ENCODE measurements at regions not wholly inside any gene's neighbourhood (a gene's known extent, or its start where the extent isn't known, plus 50 kb on each side); places are given as distances from the start of the nearest gene placed in this dataset.

DNA sequence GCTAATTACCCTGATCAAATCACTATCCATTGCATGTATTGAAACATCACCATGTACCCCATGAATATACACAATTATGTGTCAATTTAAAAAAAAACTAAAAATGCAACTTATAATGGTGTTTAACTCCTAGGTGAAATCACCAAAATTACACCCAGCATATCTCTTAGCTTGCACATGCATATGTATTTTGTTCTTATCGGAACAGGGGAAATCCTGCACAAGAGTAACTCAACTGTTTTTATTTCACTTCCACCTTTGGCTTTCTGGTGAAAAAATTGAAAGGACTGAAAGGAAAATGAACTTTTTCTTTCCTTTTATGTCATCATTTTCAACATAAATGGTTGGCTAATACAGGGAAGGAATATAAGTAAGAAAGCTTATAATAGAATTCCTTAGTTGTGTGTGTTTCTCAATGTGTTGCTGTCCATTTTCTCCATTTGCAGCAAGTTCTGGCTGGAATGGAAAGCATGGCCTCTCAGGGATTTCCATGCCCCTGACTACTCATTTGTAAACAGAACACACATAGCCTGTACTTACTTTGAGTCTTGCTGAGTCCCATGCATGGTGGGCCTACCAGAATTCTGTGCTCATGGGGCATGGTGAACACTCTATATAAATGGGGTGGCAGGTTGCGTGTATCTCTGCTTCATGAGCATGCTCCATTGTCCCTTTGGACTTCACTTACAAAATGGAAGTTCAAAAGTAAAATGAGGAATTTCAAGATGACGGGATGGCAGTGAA is 462.0 kb downstream of the HS3ST3B1 start:
- no peak overlapping the region for H3K27ac Mint-ChIP-seq
- no peak for DNase-seq
- no peak overlapping the region for H3K4me3 Mint-ChIP-seq
- Histone ChIP-seq H3K4me3 (ENCODE audit: control insufficient read depth in 1 of 2, extremely low read depth in 1 of 2, low read length in 1 of 2) (no peak overlapping the region), H3K4me1 (ENCODE audit: control insufficient read depth in 1 of 2, extremely low read depth in 1 of 2, insufficient read depth in 2 of 2, low read length in 2 of 2) (no peaks in the 10 kb centered on the region), H3K36me3 (ENCODE audit: control insufficient read depth in 2 of 2, extremely low read depth in 1 of 2, insufficient read depth in 1 of 2, low read length in 1 of 2) (no peaks in the 10 kb centered on the region), H3K27ac (ENCODE audit: low read length) (no peak overlapping the region), H3K27me3 (replicated peaks in 1 of 2; ENCODE audit: control insufficient read depth in 2 of 2, extremely low read depth in 1 of 2, insufficient read depth in 2 of 2, low read length in 1 of 2) (no peaks in the 10 kb centered on the region), H3K9me3 (no peaks in the 10 kb centered on the region)
- 92% methylated on average over 2 of the region's 3 CpGs for WGBS (ENCODE audit: insufficient coverage)
- ChIA-PET POLR2A (no interaction called here), CTCF (no interaction called here)
- H3K4me1 Mint-ChIP-seq: no peaks in the 10 kb centered on the region
- H3K27me3 Mint-ChIP-seq: peaks cover 0 to 7% of the 10 kb centered on the region in 2 donors
- ATAC-seq (replicated peaks in 1 of 4): no peak
- H3K36me3 Mint-ChIP-seq: no peaks in the 10 kb centered on the region
- H3K9me3 Mint-ChIP-seq: no peaks in the 10 kb centered on the region

DNA sequence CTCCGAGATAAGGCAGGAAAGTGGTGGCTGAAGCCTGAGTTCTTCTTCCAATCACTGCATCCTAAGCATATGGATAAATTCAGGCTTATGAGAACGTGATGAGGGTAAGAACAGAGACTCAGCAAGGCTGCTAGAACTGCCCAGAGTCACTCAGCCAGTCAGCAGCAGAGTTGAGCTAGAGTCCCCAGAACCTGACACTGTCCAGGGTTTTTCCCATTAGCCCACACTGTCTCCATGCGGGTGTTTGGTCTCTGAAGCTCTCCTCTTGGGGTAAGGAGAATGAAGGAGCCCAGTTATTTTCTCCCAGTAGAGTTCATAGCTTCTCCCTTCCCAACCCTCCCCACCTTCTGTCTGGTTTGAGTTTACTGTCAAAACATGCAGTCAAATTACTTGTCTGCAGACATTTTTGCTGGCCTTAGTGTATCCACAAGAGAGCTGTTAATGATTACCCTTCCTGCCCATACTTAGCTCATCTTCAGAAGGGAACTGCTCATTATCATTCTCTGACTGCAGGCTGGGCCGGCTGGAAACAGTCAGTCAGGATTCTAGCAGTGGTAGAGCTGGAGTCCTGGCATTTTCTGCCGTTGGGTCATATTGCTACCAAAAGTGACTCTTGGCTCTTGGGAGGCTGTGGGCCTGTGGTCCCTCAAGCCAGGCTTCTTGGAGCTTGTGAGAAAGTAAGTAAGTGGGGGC is 460.0 kb downstream of the HS3ST3B1 start:
- 71% methylated on average over 3 of the region's 5 CpGs for WGBS (ENCODE audit: insufficient coverage)
- Histone ChIP-seq H3K4me3 (ENCODE audit: control insufficient read depth in 1 of 2, extremely low read depth in 1 of 2, low read length in 1 of 2) (no peak overlapping the region), H3K27me3 (replicated peaks in 1 of 2; ENCODE audit: control insufficient read depth in 2 of 2, extremely low read depth in 1 of 2, insufficient read depth in 2 of 2, low read length in 1 of 2) (no peaks in the 10 kb centered on the region), H3K4me1 (ENCODE audit: control insufficient read depth in 1 of 2, extremely low read depth in 1 of 2, insufficient read depth in 2 of 2, low read length in 2 of 2) (no peaks in the 10 kb centered on the region), H3K27ac (ENCODE audit: low read length) (no peak overlapping the region), H3K36me3 (ENCODE audit: control insufficient read depth in 2 of 2, extremely low read depth in 1 of 2, insufficient read depth in 1 of 2, low read length in 1 of 2) (no peaks in the 10 kb centered on the region), H3K9me3 (no peaks in the 10 kb centered on the region)
- Mint-ChIP-seq H3K27ac (no peak overlapping the region), H3K27me3 (peaks cover 6 to 8% of the 10 kb centered on the region in 2 donors), H3K9me3 (no peaks in the 10 kb centered on the region), H3K36me3 (no peaks in the 10 kb centered on the region), H3K4me3 (no peak overlapping the region), H3K4me1 (no peaks in the 10 kb centered on the region)
- no peak for ATAC-seq (replicated peaks in 1 of 4)
- no peak for DNase-seq
- ChIA-PET POLR2A (interaction anchor here in 1 of 2 donors (0.6 kb wide), 1 partner anchor 11 kb away, joined by 3 read pairs; no protein-coding TSS in a partner anchor), CTCF (interaction anchor here in 1 of 2 donors (0.7 kb wide), 1 partner anchor 11 kb away, joined by 3 read pairs; no protein-coding TSS in a partner anchor)

DNA sequence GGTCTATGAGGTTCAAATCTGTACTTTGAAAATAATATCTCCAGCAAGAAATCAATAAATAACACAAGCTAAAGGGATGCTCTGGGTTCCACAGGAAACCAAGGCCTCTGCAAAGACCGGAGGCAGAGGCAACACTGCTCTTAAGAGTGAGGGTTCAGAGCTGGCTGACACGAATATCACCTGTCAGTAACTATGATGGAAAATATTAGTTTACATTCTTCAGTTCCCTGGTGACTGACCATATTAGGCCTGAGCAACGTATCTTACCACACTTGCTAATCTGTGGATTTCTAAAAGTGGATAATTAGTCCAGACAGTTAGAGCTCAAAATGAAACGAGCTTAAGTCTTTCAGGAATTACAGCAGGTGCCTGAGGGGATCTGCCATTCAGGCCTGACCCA is 459.3 kb downstream of the HS3ST3B1 start:
- Mint-ChIP-seq H3K9me3 (no peaks in the 10 kb centered on the region), H3K36me3 (no peaks in the 10 kb centered on the region)

DNA sequence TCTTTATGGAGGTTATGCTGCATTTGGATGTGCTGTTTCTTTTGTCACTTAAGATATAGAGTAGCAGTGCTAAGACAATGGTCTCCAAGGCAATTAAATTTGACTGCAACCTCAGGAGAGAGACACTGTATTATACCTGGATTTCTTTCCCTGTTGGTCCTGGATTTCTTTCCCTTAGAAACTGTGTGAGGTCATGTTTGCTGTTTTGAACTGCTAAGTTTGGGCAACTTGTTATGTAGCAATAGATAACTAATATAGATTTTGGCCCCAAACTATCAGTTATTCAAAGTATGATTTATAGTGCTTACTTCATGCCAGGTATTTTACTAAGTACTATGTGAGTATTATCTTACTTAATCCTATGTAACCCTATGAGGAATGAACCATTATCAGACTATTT is 458.4 kb downstream of the HS3ST3B1 start:
- H3K27ac Mint-ChIP-seq: no peak overlapping the region
- Histone ChIP-seq H3K9me3 (no peaks in the 10 kb centered on the region), H3K4me1 (ENCODE audit: control insufficient read depth in 1 of 2, extremely low read depth in 1 of 2, insufficient read depth in 2 of 2, low read length in 2 of 2) (no peaks in the 10 kb centered on the region), H3K27me3 (replicated peaks in 1 of 2; ENCODE audit: control insufficient read depth in 2 of 2, extremely low read depth in 1 of 2, insufficient read depth in 2 of 2, low read length in 1 of 2) (peaks cover 0 to 2% of the 10 kb centered on the region in 2 experiments), H3K36me3 (ENCODE audit: control insufficient read depth in 2 of 2, extremely low read depth in 1 of 2, insufficient read depth in 1 of 2, low read length in 1 of 2) (no peaks in the 10 kb centered on the region), H3K4me3 (ENCODE audit: control insufficient read depth in 1 of 2, extremely low read depth in 1 of 2, low read length in 1 of 2) (no peak overlapping the region), H3K27ac (ENCODE audit: low read length) (no peak overlapping the region)
- DNase-seq: no peak
- ChIA-PET POLR2A (no interaction called here), CTCF (no interaction called here)
- no peak for ATAC-seq (replicated peaks in 1 of 4)
- H3K9me3 Mint-ChIP-seq: no peaks in the 10 kb centered on the region
- no peaks in the 10 kb centered on the region for H3K4me1 Mint-ChIP-seq
- no peaks in the 10 kb centered on the region for H3K36me3 Mint-ChIP-seq
- peaks cover 6 to 8% of the 10 kb centered on the region in 2 donors for H3K27me3 Mint-ChIP-seq
- H3K4me3 Mint-ChIP-seq: no peak overlapping the region

More for the DNA sequence above, 459.3 kb downstream of the HS3ST3B1 start:
- ATAC-seq (replicated peaks in 1 of 4) (no peak), DNase-seq (no peak)
- Histone ChIP-seq H3K27me3 (replicated peaks in 1 of 2; ENCODE audit: control insufficient read depth in 2 of 2, extremely low read depth in 1 of 2, insufficient read depth in 2 of 2, low read length in 1 of 2) (no peaks in the 10 kb centered on the region), H3K36me3 (ENCODE audit: control insufficient read depth in 2 of 2, extremely low read depth in 1 of 2, insufficient read depth in 1 of 2, low read length in 1 of 2) (no peaks in the 10 kb centered on the region), H3K4me1 (ENCODE audit: control insufficient read depth in 1 of 2, extremely low read depth in 1 of 2, insufficient read depth in 2 of 2, low read length in 2 of 2) (no peaks in the 10 kb centered on the region), H3K9me3 (no peaks in the 10 kb centered on the region), H3K4me3 (ENCODE audit: control insufficient read depth in 1 of 2, extremely low read depth in 1 of 2, low read length in 1 of 2) (no peak overlapping the region), H3K27ac (ENCODE audit: low read length) (no peak overlapping the region)
- no peak overlapping the region for H3K27ac Mint-ChIP-seq
- 83% methylated on average over 1 of the region's 4 CpGs for WGBS (ENCODE audit: insufficient coverage)
- no peak overlapping the region for H3K4me3 Mint-ChIP-seq
- peaks cover 6 to 8% of the 10 kb centered on the region in 2 donors for H3K27me3 Mint-ChIP-seq
- CTCF ChIA-PET: no interaction called here
- H3K4me1 Mint-ChIP-seq: no peaks in the 10 kb centered on the region
- POLR2A ChIA-PET: no interaction called here

DNA sequence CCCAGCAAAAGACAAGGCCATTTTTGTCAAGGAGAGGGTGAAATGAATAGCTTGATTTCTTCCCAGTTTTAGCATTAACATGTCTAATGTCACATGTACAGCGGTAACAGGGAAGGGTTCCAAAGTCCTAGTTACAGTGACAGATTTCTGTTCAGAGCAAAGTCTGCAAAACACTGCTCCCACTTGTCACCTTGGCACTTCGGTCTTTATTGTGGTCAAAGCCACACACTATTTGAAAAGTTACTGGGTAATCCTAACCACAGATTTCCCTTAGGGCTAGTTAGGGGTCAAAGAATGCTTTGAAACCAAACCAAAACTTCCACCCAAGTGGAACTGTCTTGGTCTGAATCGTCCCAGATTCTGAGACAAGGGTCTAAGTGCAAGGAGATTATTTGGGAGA is 455.6 kb downstream of the HS3ST3B1 start:
- Mint-ChIP-seq H3K4me3 (no peak overlapping the region), H3K36me3 (no peaks in the 10 kb centered on the region), H3K4me1 (no peaks in the 10 kb centered on the region), H3K27me3 (peaks cover 6 to 9% of the 10 kb centered on the region in 2 donors), H3K27ac (no peak overlapping the region), H3K9me3 (no peaks in the 10 kb centered on the region)
- H3K27ac ChIP-seq (ENCODE audit: low read length): no peak overlapping the region
- ChIA-PET POLR2A (no interaction called here), CTCF (no interaction called here)
- DNase-seq (no peak), ATAC-seq (replicated peaks in 1 of 4) (no peak)
- no CpG with 5 or more reads among the region's 3 CpGs for WGBS (ENCODE audit: insufficient coverage)
- H3K4me3 ChIP-seq (ENCODE audit: control insufficient read depth in 1 of 2, extremely low read depth in 1 of 2, low read length in 1 of 2): no peak overlapping the region
- H3K9me3 ChIP-seq: no peaks in the 10 kb centered on the region
- no peaks in the 10 kb centered on the region for H3K36me3 ChIP-seq (ENCODE audit: control insufficient read depth in 2 of 2, extremely low read depth in 1 of 2, insufficient read depth in 1 of 2, low read length in 1 of 2)
- H3K4me1 ChIP-seq (ENCODE audit: control insufficient read depth in 1 of 2, extremely low read depth in 1 of 2, insufficient read depth in 2 of 2, low read length in 2 of 2): no peaks in the 10 kb centered on the region
- peaks cover 0 to 2% of the 10 kb centered on the region in 2 experiments for H3K27me3 ChIP-seq (replicated peaks in 1 of 2; ENCODE audit: control insufficient read depth in 2 of 2, extremely low read depth in 1 of 2, insufficient read depth in 2 of 2, low read length in 1 of 2)

DNA sequence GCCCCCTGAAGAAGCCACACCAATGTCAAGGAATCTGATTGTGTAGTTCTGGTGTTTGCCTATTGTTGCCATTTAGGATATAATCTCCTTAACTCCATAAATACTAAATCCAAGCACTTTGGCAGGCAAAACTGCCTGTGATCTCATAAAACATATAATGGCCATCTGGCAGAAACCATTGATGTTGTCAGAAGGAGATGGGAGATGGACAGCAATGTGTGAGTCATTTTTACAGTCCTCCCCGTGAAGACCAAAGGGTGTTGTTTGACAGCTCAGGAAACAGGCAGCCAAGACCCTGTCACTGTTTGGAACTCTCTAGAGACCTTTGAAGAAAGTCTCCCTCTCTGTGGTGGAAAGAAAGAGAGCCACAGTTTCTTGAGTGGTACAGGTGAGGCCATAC is 454.1 kb downstream of the HS3ST3B1 start:
- ATAC-seq (replicated peaks in 1 of 4) (no peak), DNase-seq (no peak)
- Histone ChIP-seq H3K4me1 (ENCODE audit: control insufficient read depth in 1 of 2, extremely low read depth in 1 of 2, insufficient read depth in 2 of 2, low read length in 2 of 2) (no peaks in the 10 kb centered on the region), H3K4me3 (ENCODE audit: control insufficient read depth in 1 of 2, extremely low read depth in 1 of 2, low read length in 1 of 2) (no peak overlapping the region), H3K27me3 (replicated peaks in 1 of 2; ENCODE audit: control insufficient read depth in 2 of 2, extremely low read depth in 1 of 2, insufficient read depth in 2 of 2, low read length in 1 of 2) (peaks cover 0 to 2% of the 10 kb centered on the region in 2 experiments), H3K9me3 (no peaks in the 10 kb centered on the region), H3K36me3 (ENCODE audit: control insufficient read depth in 2 of 2, extremely low read depth in 1 of 2, insufficient read depth in 1 of 2, low read length in 1 of 2) (no peaks in the 10 kb centered on the region), H3K27ac (ENCODE audit: low read length) (no peak overlapping the region)
- H3K4me3 Mint-ChIP-seq: no peak overlapping the region
- H3K4me1 Mint-ChIP-seq: no peaks in the 10 kb centered on the region
- ChIA-PET POLR2A (interaction anchor here in 1 of 2 donors (0.6 kb wide), 1 partner anchor 438 kb away, joined by 3 read pairs; no protein-coding TSS in a partner anchor), CTCF (no interaction called here)
- H3K27me3 Mint-ChIP-seq: peaks cover 6 to 9% of the 10 kb centered on the region in 2 donors
- H3K36me3 Mint-ChIP-seq: no peaks in the 10 kb centered on the region
- H3K27ac Mint-ChIP-seq: no peak overlapping the region
- 60% methylated on average over 1 of the region's 1 CpG for WGBS (ENCODE audit: insufficient coverage)
- no peaks in the 10 kb centered on the region for H3K9me3 Mint-ChIP-seq

Measured in T-cell (primary cell).